Uterus (tissue), 3 donors: ENCODE measurements at regions not wholly inside any gene's neighbourhood (a gene's known extent, or its start where the extent isn't known, plus 50 kb on each side); places are given as distances from the start of the nearest gene placed in this dataset.

Experiments
- DNase-seq, 2 donors: peaks; one replicate each; pipeline ENCODE4 v3.0.0-alpha.2; 2019 to 2020
- H3K27ac ChIP-seq, 2 donors: fragments of 200-600 bp; sonication (generic); 1 replicate in 1 of 2; 2 replicates in 1 of 2; pipeline ENCODE4 v1.5.1; 2016 to 2018
- H3K27me3 ChIP-seq, 2 donors: fragments of 200-600 bp; sonication (generic); one replicate each; pipeline ENCODE4 v1.5.1; 2018 to 2019; ENCODE audit warnings: control low read depth in 1 of 2
- H3K36me3 ChIP-seq, 2 donors: fragments of 200-600 bp; sonication (generic); one replicate each; pipeline ENCODE4 v1.5.1; 2019; ENCODE audit warnings: control low read depth in 1 of 2
- H3K4me1 ChIP-seq, 2 donors: fragments of 200-600 bp; sonication (generic); one replicate each; pipeline ENCODE4 v1.5.1; 2018 to 2019; ENCODE audit warnings: control low read depth in 1 of 2
- H3K4me3 ChIP-seq, 2 donors: fragments of 200-600 bp; sonication (generic); 1 replicate in 1 of 2; 2 replicates in 1 of 2; pipeline ENCODE4 v1.5.1; 2018 to 2019; ENCODE audit warnings: mild to moderate bottlenecking in 1 of 2
- H3K9me3 ChIP-seq, 2 donors: fragments of 200-600 bp; sonication (generic); one replicate each; pipeline ENCODE4 v1.5.1; 2019; ENCODE audit warnings: control low read depth in 1 of 2
- CTCF ChIP-seq, 4 experiments: fragments of 200-600 bp in 2 of 4; fragments of 450-650 bp in 2 of 4; sonication (generic) in 2 of 4; IDR thresholded peaks; one replicate each; pipeline ENCODE4 v1.5.1; 2016 to 2019; ENCODE audit warnings: antibody characterized with exemption in 4 of 4, mild to moderate bottlenecking in 2 of 4, moderate library complexity in 1 of 4
- POLR2A ChIP-seq, 2 donors: fragments of 450-650 bp; IDR thresholded peaks; one replicate each; pipeline ENCODE4 v1.6.1; 2016; ENCODE audit warnings: antibody characterized with exemption in 2 of 2, mild to moderate bottlenecking in 1 of 2, moderate library complexity in 1 of 2
- intact Hi-C: fragments of 100-400 bp; cut with DNase I; formaldehyde crosslinking; loops from one replicate; pipeline ENCODE4 v1.15.1; 2023; ENCODE audit warnings: low total_unique reads
- donor health status: DM: yes; HTN: yes; CAD: no.

- intact Hi-C loops, result no loop called here
- Histone ChIP-seq H3K4me1 (no peaks in the 10 kb centered on the region), H3K4me3 (no peak overlapping the region), H3K27me3 (no peaks in the 10 kb centered on the region), H3K9me3 (no peaks in the 10 kb centered on the region), H3K36me3 (no peaks in the 10 kb centered on the region), H3K27ac (no peak overlapping the region)
- DNase-seq, result no peak
- TF ChIP-seq POLR2A (IDR thresholded peaks at IDR 0.05) (no peak), CTCF (IDR thresholded peaks at IDR 0.05) (no peak)
These were observed 129.5 kb upstream of the SESN3 start for GRCh38 chr11:95360377-95361075.

- DNase-seq, result no peak
- no peaks in the 10 kb centered on the region for H3K36me3 ChIP-seq
- intact Hi-C loops, result no loop called here
- no peaks in the 10 kb centered on the region for H3K4me1 ChIP-seq
- H3K4me3 ChIP-seq, result no peak overlapping the region
- H3K27ac ChIP-seq, result no peak overlapping the region
- no peak for TF ChIP-seq CTCF (IDR thresholded peaks at IDR 0.05)
- no peak for TF ChIP-seq POLR2A (IDR thresholded peaks at IDR 0.05)
- no peaks in the 10 kb centered on the region for H3K9me3 ChIP-seq
- H3K27me3 ChIP-seq, result no peaks in the 10 kb centered on the region
These were observed 128.8 kb upstream of the SESN3 start for GRCh38 chr11:95359756-95360155.

- no peaks in the 10 kb centered on the region for H3K27me3 ChIP-seq
- no peak for DNase-seq
- TF ChIP-seq POLR2A (IDR thresholded peaks at IDR 0.05), result no peak
- TF ChIP-seq CTCF (IDR thresholded peaks at IDR 0.05), result no peak
- H3K4me3 ChIP-seq, result no peak overlapping the region
- no peak overlapping the region for H3K27ac ChIP-seq
- H3K9me3 ChIP-seq, result no peaks in the 10 kb centered on the region
- H3K36me3 ChIP-seq, result no peaks in the 10 kb centered on the region
- no peaks in the 10 kb centered on the region for H3K4me1 ChIP-seq
- intact Hi-C loops, result no loop called here
These were observed 128.3 kb upstream of the SESN3 start for GRCh38 chr11:95359341-95359663.

- H3K4me3 ChIP-seq, result no peak overlapping the region
- intact Hi-C loops, result no loop called here
- no peak overlapping the region for H3K27ac ChIP-seq
- DNase-seq, result peak in 1 of 2 donors; percentile 23
- H3K9me3 ChIP-seq, result no peaks in the 10 kb centered on the region
- TF ChIP-seq POLR2A (IDR thresholded peaks at IDR 0.05) (no peak), CTCF (IDR thresholded peaks at IDR 0.05) (no peak)
- no peaks in the 10 kb centered on the region for H3K27me3 ChIP-seq
- H3K36me3 ChIP-seq, result no peaks in the 10 kb centered on the region
- H3K4me1 ChIP-seq, result no peaks in the 10 kb centered on the region
These were observed 127.7 kb upstream of the SESN3 start for GRCh38 chr11:95358511-95359340.

DNA sequence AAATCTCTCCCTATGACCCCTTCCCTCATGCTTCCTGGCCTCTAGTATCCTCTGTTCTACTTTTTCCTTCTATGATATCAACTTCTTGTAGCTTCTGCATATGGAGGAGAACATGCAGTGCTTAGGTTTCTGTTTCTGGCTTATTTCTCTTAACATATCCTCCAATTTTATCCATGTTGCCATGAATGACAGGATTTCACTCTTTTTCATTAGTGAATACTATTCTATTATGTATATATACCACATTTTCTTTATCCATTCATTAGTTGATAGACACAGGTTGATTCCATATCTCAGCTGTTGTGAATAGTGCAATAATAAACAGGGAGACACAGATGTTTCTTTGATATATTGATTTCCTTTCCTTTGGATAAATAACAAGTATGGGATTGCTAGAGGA, 123.3 kb upstream of the SESN3 start:
- no peak for TF ChIP-seq POLR2A (IDR thresholded peaks at IDR 0.05)
- no peak for TF ChIP-seq CTCF (IDR thresholded peaks at IDR 0.05)
- DNase-seq, result no peak

More for the DNA sequence above, 123.3 kb upstream of the SESN3 start:
- no peaks in the 10 kb centered on the region for H3K27me3 ChIP-seq
- H3K4me1 ChIP-seq, result no peaks in the 10 kb centered on the region
- H3K9me3 ChIP-seq, result peaks cover 0 to 3% of the 10 kb centered on the region in 2 donors
- H3K36me3 ChIP-seq, result no peaks in the 10 kb centered on the region
- intact Hi-C loops, result no loop called here
- H3K27ac ChIP-seq, result no peak overlapping the region
- no peak overlapping the region for H3K4me3 ChIP-seq
